Fibroblast of pulmonary artery (primary cell): ENCODE measurements at regions not wholly inside any gene's neighbourhood (a gene's known extent, or its start where the extent isn't known, plus 50 kb on each side); places are given as distances from the start of the nearest gene placed in this dataset.

ENCODE experiments used
- DNase-seq: peaks from one replicate; pipeline ENCODE4 v3.0.0-alpha.2; 2010; ENCODE audit warnings: low read depth
- H3K4me3 ChIP-seq: replicated peaks from 2 replicates; pipeline ENCODE4 v1.5.1; 2011; ENCODE audit warnings: low read depth, mild to moderate bottlenecking, control low read depth, low read length, moderate library complexity
- TF ChIP-seq, protein P1 (sequence below): IDR thresholded peaks from 2 replicates; pipeline ENCODE4 v1.5.1; 2011; ENCODE audit warnings: mild to moderate bottlenecking, control low read depth, low read length, inconsistent platforms; ENCODE audit errors: missing control alignments

DNA sequence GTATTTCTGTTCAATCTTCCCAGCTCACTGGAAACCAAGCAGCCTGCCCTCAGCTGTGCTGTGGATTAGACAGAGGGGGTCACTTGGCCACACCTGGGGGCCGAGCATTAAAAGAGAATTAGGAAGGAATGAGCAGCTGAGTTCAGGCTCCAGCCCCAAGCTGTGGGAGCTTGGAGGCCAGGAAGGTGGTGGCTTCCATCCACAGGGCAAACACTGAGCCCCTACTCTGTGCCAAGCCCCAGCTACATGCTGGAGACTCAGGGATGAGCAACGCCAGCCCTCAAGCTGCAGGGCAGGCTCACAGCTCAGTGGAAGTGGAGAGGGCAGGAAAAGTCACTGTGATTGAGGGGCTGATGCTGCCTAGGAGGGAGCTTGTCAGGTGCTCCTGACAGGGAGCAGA lies 412.7 kb downstream of the BCL11B start:
- no peak overlapping the region for H3K4me3 ChIP-seq
- TF ChIP-seq, protein P1, sequence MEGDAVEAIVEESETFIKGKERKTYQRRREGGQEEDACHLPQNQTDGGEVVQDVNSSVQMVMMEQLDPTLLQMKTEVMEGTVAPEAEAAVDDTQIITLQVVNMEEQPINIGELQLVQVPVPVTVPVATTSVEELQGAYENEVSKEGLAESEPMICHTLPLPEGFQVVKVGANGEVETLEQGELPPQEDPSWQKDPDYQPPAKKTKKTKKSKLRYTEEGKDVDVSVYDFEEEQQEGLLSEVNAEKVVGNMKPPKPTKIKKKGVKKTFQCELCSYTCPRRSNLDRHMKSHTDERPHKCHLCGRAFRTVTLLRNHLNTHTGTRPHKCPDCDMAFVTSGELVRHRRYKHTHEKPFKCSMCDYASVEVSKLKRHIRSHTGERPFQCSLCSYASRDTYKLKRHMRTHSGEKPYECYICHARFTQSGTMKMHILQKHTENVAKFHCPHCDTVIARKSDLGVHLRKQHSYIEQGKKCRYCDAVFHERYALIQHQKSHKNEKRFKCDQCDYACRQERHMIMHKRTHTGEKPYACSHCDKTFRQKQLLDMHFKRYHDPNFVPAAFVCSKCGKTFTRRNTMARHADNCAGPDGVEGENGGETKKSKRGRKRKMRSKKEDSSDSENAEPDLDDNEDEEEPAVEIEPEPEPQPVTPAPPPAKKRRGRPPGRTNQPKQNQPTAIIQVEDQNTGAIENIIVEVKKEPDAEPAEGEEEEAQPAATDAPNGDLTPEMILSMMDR: no peak
- no peak for DNase-seq

DNA sequence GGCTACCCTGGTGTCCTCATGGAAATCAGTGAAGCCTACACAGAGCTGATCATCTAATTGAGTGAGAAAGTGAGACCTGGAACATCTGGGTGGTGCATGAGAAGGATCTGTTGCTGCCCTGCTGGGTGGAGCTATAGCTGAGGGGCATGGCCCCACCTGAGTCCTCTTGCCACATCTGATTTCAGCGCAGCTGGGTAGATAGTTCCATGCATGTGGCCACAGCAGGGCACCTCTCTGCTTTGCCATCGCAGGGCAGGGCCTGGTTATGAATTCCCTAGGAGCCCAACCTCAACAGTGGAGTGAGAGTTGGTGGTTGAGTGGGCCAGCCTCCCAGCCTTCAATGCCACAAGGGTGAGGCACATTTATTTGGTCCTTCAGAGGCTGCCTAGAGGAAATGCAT lies 407.8 kb downstream of the BCL11B start:
- TF ChIP-seq, protein P1: no peak
- no peak overlapping the region for H3K4me3 ChIP-seq
- no peak for DNase-seq

DNA sequence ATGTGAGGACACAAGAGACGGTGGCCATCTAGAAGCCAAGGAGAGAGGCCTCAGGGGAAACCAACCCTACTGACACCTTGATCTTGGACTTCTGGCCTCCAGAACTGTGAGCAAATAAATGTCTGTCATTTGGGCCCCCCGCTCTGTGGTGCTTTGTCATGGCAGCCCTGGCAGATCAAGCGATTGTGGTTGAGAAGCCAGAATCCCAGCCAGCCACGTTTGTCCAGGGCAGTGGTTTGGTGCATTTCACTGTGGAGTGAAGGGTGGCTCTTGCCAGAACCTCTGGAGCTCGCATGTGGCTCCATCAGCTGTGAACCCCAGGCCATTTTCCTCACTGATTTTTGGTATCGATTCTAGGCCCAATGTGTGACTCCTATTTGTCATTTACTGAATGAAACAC lies 404.9 kb downstream of the BCL11B start:
- no peak overlapping the region for H3K4me3 ChIP-seq
- TF ChIP-seq, protein P1: no peak
- no peak for DNase-seq

DNA sequence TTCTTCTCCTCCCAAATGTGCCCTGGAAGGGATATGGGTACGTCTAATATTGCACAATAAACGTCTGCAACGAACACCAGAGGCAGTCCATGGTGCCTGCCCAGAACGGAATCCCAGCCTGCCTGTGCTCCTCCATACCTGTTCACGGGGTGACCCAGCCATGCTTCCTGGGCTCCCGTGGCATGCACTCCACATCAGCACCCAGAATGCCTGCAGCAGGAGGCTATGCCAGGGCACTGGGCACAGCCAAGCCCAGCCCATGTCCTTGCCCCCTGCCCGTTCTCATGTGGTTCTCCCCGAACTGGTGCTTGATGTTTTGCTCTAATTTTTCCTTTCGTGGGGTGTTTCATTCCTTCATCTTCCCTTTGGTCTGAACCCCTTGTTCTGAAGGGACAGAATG lies 404.3 kb downstream of the BCL11B start:
- no peak overlapping the region for H3K4me3 ChIP-seq
- TF ChIP-seq, protein P1: no peak
- DNase-seq: no peak

DNA sequence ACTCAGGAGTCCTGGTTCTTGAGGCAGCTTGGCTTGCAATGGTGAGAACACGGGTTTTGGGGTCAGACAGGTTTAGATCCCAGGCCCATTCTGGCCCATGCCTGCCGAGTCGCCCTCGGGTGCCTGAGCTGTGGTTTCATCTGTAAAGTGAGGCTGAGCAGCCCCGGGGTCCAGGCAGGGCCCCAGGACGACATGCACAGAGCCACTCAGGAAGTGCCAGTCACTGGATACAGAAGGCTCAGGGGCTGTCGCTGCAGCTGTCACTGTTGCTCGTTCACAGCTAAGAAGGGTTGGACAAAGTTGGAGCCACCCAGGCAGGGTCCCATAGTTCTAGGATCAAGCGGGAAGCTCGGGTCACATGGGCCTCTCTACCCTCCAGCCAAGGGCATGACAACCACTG lies 403.1 kb downstream of the BCL11B start:
- no peak overlapping the region for H3K4me3 ChIP-seq
- TF ChIP-seq, protein P1: no peak
- DNase-seq: no peak

DNA sequence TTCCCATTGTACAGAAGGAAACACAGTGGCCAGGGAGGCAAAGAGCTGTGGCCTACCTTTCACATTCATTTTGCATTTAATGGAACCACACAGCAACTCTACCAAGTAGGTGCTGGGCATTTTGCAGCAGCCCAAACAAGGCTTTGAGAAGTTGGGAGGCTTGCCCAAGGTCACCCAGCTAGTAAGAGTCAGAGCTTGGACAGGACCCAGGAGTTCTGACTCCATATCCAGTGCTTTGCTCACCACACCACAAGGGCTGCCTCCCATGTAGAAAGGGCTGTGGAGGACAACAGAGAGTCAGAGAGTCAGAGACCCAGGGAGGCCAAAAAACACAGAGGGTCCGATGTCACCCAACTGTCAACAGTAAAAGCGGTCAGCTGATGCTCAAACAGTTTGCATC lies 400.2 kb downstream of the BCL11B start:
- TF ChIP-seq, protein P1: no peak

DNA sequence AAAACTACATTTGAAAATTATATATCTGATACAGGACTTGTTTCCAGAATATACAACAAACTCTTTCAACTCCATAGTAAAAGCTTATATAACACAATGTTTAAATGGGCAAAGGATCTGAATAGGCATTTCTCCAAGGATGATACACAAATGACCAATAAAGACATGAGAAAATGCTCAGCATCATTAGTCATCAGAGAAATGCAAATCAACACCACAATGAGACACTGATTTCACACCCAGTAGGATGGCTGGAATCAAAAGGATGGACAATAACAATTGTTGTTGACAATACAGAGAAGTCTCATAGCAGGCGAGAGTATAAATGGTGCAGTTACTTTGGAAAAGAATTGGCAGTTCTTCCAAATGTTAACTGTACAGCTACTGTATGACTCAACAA lies 394.9 kb downstream of the BCL11B start:
- DNase-seq: no peak
- TF ChIP-seq, protein P1: no peak
- no peak overlapping the region for H3K4me3 ChIP-seq

More for the DNA sequence above, 400.2 kb downstream of the BCL11B start:
- no peak overlapping the region for H3K4me3 ChIP-seq
- no peak for DNase-seq
